IPS DF 4.7 (cell line): ENCODE measurements at regions not wholly inside any gene's neighbourhood (a gene's known extent, or its start where the extent isn't known, plus 50 kb on each side); places are given as distances from the start of the nearest gene placed in this dataset.

ENCODE experiments used
- DNase-seq: peaks from one replicate; pipeline ENCODE4 v3.0.0-alpha.2; 2013; ENCODE audit warnings: low spot score; ENCODE audit errors: extremely low read depth

GRCh38 chr15:36501063-36501678 is 78.3 kb upstream of the CDIN1 start:
- DNase-seq: peak; percentile 46

GRCh38 chr15:36502509-36502908 is 76.9 kb upstream of the CDIN1 start:
- DNase-seq: no peak

GRCh38 chr15:36506733-36507356 is 72.6 kb upstream of the CDIN1 start:
- DNase-seq: no peak

- no peak for DNase-seq
Measured at GRCh38 chr15:36507458-36507857, 72.0 kb upstream of the CDIN1 start.

- DNase-seq: no peak
Measured at GRCh38 chr15:36511594-36511993, 67.8 kb upstream of the CDIN1 start.

GRCh38 chr15:36517758-36518157 is 61.7 kb upstream of the CDIN1 start:
- DNase-seq: no peak

- DNase-seq: no peak
Measured at GRCh38 chr15:36519067-36519466, 60.4 kb upstream of the CDIN1 start.

- DNase-seq: no peak
Measured at GRCh38 chr15:36525430-36525829, 54.0 kb upstream of the CDIN1 start.

- no peak for DNase-seq
Measured at GRCh38 chr15:36527235-36528162, 51.9 kb upstream of the CDIN1 start.

GRCh38 chr15:36529296-36530011 is 50.0 kb upstream of the CDIN1 start:
- DNase-seq: no peak
